Globus pallidus (tissue), 1 donor: ENCODE measurements at regions not wholly inside any gene's neighbourhood (a gene's known extent, or its start where the extent isn't known, plus 50 kb on each side); places are given as distances from the start of the nearest gene placed in this dataset.

Experiments used
- DNase-seq: peaks from one replicate; pipeline ENCODE4 v3.0.0-alpha.2; 2015; ENCODE audit warnings: low spot score

DNA sequence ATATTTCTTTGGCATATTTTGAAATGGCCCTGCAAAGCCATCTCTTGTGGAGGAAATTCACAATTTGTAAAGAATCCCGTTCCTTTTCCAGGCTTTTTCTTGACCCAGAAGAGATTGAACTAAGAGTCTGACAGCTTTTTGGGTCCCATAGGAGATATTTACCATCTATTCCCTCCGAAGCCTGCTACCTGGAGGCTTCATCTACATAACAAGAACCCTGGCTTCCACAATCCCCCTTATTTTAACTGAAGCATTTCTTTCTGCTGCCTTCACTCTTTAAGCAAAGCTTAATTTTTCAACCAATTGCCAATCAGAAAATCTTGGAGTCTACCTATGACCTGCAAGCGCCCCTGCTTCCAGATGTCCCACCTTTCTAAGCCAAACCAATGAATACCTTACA is 248.1 kb upstream of the GADL1 start:
- no peak for DNase-seq

- no peak for DNase-seq
Observed at GRCh38 chr3:31145062-31145461, 250.6 kb upstream of the GADL1 start.

GRCh38 chr3:31147550-31147949 is 253.1 kb upstream of the GADL1 start:
- DNase-seq = no peak

- DNase-seq = no peak
Observed at GRCh38 chr3:31157047-31157694, 262.7 kb upstream of the GADL1 start.

DNA sequence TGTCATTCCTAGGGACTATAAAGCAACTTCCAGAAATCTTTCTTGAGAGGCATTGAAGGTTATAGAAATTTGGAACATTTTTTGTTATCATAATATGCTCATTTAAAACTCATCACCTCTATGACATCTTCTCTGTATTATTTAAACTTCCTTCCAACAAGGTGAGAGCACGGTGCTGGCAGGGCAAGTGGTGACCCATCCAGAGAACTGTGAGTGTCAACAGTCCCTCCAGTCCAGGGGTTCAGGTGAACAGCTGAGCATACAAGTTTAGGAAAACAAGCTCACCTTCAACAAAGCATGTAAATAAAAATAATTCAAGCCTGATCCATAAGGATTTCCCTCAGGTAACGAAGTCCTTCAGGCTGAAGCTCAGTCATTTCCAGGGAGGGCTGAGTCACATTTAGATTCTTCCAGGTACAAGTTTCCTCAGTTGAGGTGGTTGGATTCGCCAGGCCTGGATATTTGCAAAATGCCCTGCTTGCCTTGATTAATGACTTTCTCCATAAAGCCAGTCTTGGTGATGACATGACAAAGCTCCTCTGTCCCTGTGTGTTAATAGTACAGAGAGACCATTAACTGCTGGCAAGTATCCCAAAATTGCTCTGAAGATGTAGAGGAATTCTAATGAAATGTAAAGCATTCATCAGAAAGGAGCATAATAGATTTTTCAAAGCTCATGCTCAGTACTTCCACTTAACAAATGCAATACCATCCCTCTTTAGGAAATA is 263.6 kb upstream of the GADL1 start:
- no peak for DNase-seq

GRCh38 chr3:31159331-31160039 is 265.0 kb upstream of the GADL1 start:
- DNase-seq = no peak

- no peak for DNase-seq
Observed at GRCh38 chr3:31161889-31162288, 267.4 kb upstream of the GADL1 start.

- no peak for DNase-seq
Observed at GRCh38 chr3:31164381-31164780, 269.9 kb upstream of the GADL1 start.

GRCh38 chr3:31165399-31165860 is 271.0 kb upstream of the GADL1 start:
- DNase-seq = no peak

GRCh38 chr3:31166249-31166885 is 271.9 kb upstream of the GADL1 start:
- no peak for DNase-seq

- no peak for DNase-seq
Observed at GRCh38 chr3:31167666-31168065, 273.2 kb upstream of the GADL1 start.

GRCh38 chr3:31170932-31171670 is 276.6 kb upstream of the GADL1 start:
- DNase-seq = no peak

GRCh38 chr3:31172336-31172735 is 277.9 kb upstream of the GADL1 start:
- no peak for DNase-seq

DNA sequence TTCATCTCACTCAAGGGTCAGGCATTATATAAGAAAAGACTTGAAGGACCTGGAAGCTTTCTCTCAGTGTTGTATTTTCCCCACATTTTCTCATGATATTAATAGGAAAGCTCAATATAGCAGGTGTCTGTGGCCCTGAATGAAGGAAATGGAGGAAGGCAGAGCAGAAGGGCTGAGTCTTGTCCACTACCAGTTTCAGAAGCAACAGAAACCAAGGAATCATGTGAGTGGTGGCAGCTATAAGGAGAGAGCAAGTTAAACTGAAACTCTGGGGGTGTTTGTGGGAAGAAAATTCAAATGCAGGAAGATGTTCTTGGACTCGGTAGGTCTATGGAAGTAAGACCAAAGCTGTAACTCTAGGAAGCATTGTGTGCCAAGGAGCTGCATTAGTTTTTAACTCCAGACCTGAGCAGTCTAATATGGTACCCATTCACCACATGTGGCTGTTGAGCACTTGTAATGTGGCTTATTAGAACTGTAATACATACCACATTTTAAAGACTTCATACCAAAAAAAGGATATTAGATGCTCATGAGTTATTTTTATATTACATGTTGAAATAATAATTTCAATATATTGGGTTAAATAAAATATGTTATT is 278.8 kb upstream of the GADL1 start:
- no peak for DNase-seq

GRCh38 chr3:31174079-31174478 is 279.6 kb upstream of the GADL1 start:
- no peak for DNase-seq

DNA sequence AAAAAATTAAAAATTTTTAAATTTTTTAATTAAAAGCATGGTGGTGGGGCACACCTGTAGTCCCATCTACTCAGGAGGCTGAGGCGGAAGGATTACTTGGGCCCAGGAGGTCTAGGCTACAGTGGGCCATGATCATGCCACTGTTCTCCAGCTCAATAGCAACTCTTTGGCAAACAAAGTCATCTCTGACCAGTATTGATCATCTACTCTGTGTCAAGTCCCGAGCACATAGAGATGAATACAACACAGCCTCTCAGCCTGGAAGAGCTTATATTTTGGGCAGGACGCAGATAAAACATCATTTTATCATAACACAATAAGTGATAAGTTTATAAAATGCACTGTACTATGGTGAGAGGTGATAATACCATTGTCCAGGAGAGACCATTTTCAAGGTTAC is 281.6 kb upstream of the GADL1 start:
- DNase-seq = no peak

DNA sequence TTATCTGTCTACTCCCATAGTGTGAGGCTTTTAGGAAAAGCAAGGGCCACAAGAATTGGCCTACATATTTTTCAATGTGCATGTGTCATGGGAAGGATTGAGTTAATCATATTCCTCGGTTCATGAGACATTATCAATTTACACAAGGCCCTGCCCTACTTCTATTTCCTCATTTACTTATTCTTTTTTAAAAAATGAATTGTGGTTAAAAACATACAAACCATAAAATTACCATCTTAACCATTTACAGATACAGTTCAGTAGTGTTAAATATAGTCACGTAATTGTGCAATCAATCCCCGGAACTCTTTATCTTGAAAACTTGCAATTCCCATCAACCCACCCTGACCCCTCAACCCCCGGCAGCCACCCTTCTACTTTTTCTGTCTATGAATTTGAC is 284.0 kb upstream of the GADL1 start:
- no peak for DNase-seq

DNA sequence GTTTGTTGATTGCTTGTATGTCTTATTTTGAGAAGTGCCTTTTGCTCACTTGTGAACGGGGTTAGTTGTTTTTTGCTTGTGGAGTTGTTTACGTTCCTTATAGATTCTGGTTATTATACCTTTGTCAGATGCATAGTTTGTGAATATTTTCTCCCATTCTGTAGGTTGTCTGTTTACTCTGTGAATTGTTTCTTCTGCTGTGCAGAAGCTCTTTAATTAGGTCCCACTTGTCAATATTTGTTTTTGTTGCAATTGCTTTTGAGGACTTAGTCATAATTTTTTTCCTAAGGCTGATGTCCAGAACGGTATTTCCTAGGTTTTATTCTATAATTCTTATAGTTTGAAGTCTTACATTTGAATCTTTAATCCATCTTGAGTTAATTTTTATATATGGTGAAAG is 285.3 kb upstream of the GADL1 start:
- DNase-seq = no peak

- no peak for DNase-seq
Observed at GRCh38 chr3:31180274-31180673, 285.8 kb upstream of the GADL1 start.

DNA sequence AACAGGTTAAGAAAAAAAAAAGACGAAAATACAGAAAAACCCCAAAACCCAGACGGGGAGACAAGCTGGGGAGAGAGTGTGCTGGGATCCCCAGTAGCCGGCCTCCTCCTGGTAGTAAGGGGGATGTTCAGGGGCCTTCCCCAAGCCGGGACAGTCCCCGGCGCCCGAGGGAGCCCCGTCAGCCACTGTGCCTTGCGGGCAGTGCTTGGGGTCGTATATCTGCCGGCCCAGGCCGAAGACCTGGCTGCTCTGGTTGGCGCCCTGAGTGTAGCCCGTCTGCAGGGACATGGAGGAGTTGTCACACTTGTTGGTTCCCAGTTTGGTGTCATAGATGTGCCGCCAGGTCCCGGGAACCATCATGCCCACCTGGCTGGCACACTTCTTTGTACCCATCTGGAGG is 287.2 kb upstream of the GADL1 start:
- DNase-seq = no peak

- no peak for DNase-seq
Observed at GRCh38 chr3:31182661-31183060, 288.2 kb upstream of the GADL1 start.
